ENCODE measurements at regions not wholly inside any gene's neighbourhood (a gene's known extent, or its start where the extent isn't known, plus 50 kb on each side); places are given as distances from the start of the nearest gene placed in this dataset.

GRCh38 chr11:90555477-90555876 lies 332.6 kb upstream of the CHORDC1 start:
- no peak for TF ChIP-seq CTCF (conservative IDR thresholded peaks at IDR 0.05)
- H3K36me3 Mint-ChIP-seq = no peaks in the 10 kb centered on the region
- no peak for DNase-seq (ENCODE audit: extremely low spot score, unreplicated experiment)

GRCh38 chr11:90542092-90542491 lies 319.2 kb upstream of the CHORDC1 start:
- TF ChIP-seq CTCF (conservative IDR thresholded peaks at IDR 0.05) = no peak
- H3K36me3 Mint-ChIP-seq = no peaks in the 10 kb centered on the region
- no peaks in the 10 kb centered on the region for H3K9me3 Mint-ChIP-seq
- no peak overlapping the region for H3K27ac Mint-ChIP-seq
- no peak for DNase-seq (ENCODE audit: extremely low spot score, unreplicated experiment)
- peaks cover 4% of the 10 kb centered on the region for H3K27me3 Mint-ChIP-seq
- H3K4me1 Mint-ChIP-seq (ENCODE audit: unreplicated experiment) = no peaks in the 10 kb centered on the region
- H3K4me3 Mint-ChIP-seq = no peak overlapping the region

More at GRCh38 chr11:90555477-90555876, 332.6 kb upstream of the CHORDC1 start:
- no peaks in the 10 kb centered on the region for H3K4me1 Mint-ChIP-seq (ENCODE audit: unreplicated experiment)
- H3K27me3 Mint-ChIP-seq = no peaks in the 10 kb centered on the region
- no peak overlapping the region for H3K27ac Mint-ChIP-seq
- H3K4me3 Mint-ChIP-seq = no peak overlapping the region
- H3K9me3 Mint-ChIP-seq = peaks cover 3% of the 10 kb centered on the region

- H3K4me1 Mint-ChIP-seq (ENCODE audit: unreplicated experiment) = no peaks in the 10 kb centered on the region
- no peak for TF ChIP-seq CTCF (conservative IDR thresholded peaks at IDR 0.05)
- no peak overlapping the region for H3K4me3 Mint-ChIP-seq
- no peaks in the 10 kb centered on the region for H3K9me3 Mint-ChIP-seq
- H3K27ac Mint-ChIP-seq = no peak overlapping the region
- no peaks in the 10 kb centered on the region for H3K36me3 Mint-ChIP-seq
- peaks cover 4% of the 10 kb centered on the region for H3K27me3 Mint-ChIP-seq
- no peak for DNase-seq (ENCODE audit: extremely low spot score, unreplicated experiment)
These were observed 313.5 kb upstream of the CHORDC1 start for GRCh38 chr11:90536301-90536700.

- no peak for TF ChIP-seq CTCF (conservative IDR thresholded peaks at IDR 0.05)
- no peak for DNase-seq (ENCODE audit: extremely low spot score, unreplicated experiment)
- Mint-ChIP-seq H3K27me3 (no peaks in the 10 kb centered on the region), H3K4me1 (ENCODE audit: unreplicated experiment) (no peaks in the 10 kb centered on the region), H3K27ac (no peak overlapping the region), H3K9me3 (no peaks in the 10 kb centered on the region), H3K4me3 (no peak overlapping the region), H3K36me3 (no peaks in the 10 kb centered on the region)
These were observed 309.3 kb upstream of the CHORDC1 start for GRCh38 chr11:90532125-90532524.

GRCh38 chr11:90531001-90531400 lies 308.2 kb upstream of the CHORDC1 start:
- DNase-seq (ENCODE audit: extremely low spot score, unreplicated experiment) = no peak
- no peak for TF ChIP-seq CTCF (conservative IDR thresholded peaks at IDR 0.05)
- H3K27me3 Mint-ChIP-seq = no peaks in the 10 kb centered on the region
- H3K4me1 Mint-ChIP-seq (ENCODE audit: unreplicated experiment) = no peaks in the 10 kb centered on the region
- H3K9me3 Mint-ChIP-seq = no peaks in the 10 kb centered on the region
- H3K27ac Mint-ChIP-seq = no peak overlapping the region
- H3K36me3 Mint-ChIP-seq = no peaks in the 10 kb centered on the region
- no peak overlapping the region for H3K4me3 Mint-ChIP-seq

- DNase-seq (ENCODE audit: extremely low spot score, unreplicated experiment) = no peak
- no peaks in the 10 kb centered on the region for H3K27me3 Mint-ChIP-seq
- no peak overlapping the region for H3K27ac Mint-ChIP-seq
- no peaks in the 10 kb centered on the region for H3K9me3 Mint-ChIP-seq
- no peak for TF ChIP-seq CTCF (conservative IDR thresholded peaks at IDR 0.05)
- no peak overlapping the region for H3K4me3 Mint-ChIP-seq
- H3K36me3 Mint-ChIP-seq = no peaks in the 10 kb centered on the region
- H3K4me1 Mint-ChIP-seq (ENCODE audit: unreplicated experiment) = no peaks in the 10 kb centered on the region
These were observed 303.1 kb upstream of the CHORDC1 start for GRCh38 chr11:90525962-90526361.

All from type B pancreatic cell (in vitro differentiated cells).